Endothelial cell of umbilical vein (primary cell): ENCODE measurements at regions not wholly inside any gene's neighbourhood (a gene's known extent, or its start where the extent isn't known, plus 50 kb on each side); places are given as distances from the start of the nearest gene placed in this dataset.

Experiments
- POLR2AphosphoS5 ChIP-seq: IDR thresholded peaks from 2 replicates; pipeline ENCODE4 v1.6.1; 2012; ENCODE audit warnings: low read depth, mild to moderate bottlenecking, control low read depth, low read length, moderate library complexity; ENCODE audit not compliant: insufficient read depth
- TF ChIP-seq, protein P1 (sequence below), 2 donors: IDR thresholded peaks; 1 replicate in 1 of 2; 2 replicates in 1 of 2; pipeline ENCODE4 v1.5.1; 2011; ENCODE audit warnings: low read length in 2 of 2, mild to moderate bottlenecking in 2 of 2, moderate library complexity in 2 of 2, control low read depth in 1 of 2, inconsistent platforms in 1 of 2, low read depth in 1 of 2; ENCODE audit not compliant: insufficient read depth in 1 of 2; ENCODE audit errors: extremely low read depth in 1 of 2

DNA sequence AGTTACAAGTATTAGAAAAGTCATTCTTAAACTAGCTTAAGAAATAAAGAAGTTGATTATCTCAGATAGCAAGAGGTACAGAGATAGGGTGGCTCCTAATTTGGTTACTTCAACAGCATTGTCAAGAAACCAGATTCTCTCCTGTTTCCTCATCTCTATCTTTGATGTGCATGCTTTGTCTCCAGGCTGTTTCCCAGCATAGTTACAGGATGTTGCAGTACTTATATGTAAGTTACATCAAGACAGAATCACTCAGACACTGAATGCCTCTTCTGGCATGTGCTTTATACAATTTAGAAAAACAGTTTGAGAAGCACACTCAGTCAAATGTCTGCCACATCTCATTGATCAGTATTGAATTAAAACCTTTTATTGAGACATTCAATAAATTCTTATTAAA is 189.5 kb upstream of the UBE2E3 start:
- TF ChIP-seq, protein P1, sequence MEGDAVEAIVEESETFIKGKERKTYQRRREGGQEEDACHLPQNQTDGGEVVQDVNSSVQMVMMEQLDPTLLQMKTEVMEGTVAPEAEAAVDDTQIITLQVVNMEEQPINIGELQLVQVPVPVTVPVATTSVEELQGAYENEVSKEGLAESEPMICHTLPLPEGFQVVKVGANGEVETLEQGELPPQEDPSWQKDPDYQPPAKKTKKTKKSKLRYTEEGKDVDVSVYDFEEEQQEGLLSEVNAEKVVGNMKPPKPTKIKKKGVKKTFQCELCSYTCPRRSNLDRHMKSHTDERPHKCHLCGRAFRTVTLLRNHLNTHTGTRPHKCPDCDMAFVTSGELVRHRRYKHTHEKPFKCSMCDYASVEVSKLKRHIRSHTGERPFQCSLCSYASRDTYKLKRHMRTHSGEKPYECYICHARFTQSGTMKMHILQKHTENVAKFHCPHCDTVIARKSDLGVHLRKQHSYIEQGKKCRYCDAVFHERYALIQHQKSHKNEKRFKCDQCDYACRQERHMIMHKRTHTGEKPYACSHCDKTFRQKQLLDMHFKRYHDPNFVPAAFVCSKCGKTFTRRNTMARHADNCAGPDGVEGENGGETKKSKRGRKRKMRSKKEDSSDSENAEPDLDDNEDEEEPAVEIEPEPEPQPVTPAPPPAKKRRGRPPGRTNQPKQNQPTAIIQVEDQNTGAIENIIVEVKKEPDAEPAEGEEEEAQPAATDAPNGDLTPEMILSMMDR (IDR thresholded peaks at IDR 0.05; ENCODE audit: extremely low read depth in 1 of 2, insufficient read depth in 1 of 2, low read depth in 1 of 2, low read length in 2 of 2) = no peak
- no peak for TF ChIP-seq POLR2AphosphoS5
